NCI-H524 treated with DMSO at 0.1 percent for 48 hours (cell line): ENCODE measurements at regions not wholly inside any gene's neighbourhood (a gene's known extent, or its start where the extent isn't known, plus 50 kb on each side); places are given as distances from the start of the nearest gene placed in this dataset.

Experiments
- DNase-seq: peaks from one replicate; lab custom pipeline; 2025; lab: John Stamatoyannopoulos, UW

GRCh38 chr11:122276221-122276620 is 160.2 kb upstream of the BLID start:
- no peak for DNase-seq

GRCh38 chr11:122275508-122275907 is 159.5 kb upstream of the BLID start:
- DNase-seq = no peak

DNA sequence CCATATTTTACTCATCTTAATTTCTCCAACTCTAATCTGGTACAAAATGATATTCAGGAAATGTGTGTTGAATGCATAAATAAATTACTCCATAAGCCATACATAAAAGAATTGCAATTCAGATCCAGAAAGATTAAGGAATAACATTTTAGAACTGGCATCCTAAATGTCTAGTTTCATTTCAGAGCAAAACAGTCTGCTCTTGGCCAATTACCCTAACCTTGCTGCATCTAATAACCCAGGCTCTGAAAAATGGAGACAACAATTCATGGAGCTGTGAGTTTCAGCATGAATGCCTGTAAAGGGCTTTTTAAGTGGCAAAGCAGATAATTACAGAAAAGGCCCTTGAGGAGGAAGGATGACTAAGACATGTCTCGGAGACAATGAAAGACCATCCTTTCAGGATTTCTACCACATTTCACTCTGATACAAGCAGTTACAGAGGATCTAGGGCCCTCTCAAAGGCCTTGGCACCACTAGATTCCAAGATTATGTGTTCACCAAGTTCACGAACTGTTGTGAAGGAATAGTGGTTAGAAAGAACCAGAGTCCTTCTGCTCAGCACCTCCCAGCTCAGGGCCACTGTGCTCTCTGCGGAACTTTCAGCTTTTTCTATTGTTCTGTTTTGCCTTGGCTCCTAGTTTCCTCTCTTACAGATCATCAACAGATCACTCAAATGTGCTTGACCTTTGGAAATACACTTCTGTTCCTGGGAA is 157.6 kb upstream of the BLID start:
- DNase-seq = no peak

DNA sequence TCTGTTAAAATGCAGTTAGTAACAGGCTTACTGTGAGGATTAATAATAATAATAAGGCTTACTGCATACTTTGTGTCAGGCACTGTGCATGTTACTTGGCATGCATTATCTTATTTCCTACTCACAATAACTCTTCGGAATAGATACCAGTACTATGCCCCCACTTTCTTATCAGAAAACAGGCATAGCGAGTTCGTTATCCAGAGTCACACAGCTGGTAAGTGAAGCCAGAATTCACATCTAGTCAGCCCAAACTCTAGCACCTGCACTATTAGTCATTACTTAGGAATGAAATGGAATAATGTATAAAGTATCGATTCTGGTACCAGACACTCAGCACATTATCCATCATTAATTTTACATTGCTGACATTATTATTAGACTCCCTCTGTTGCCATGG is 155.7 kb upstream of the BLID start:
- DNase-seq = no peak

DNA sequence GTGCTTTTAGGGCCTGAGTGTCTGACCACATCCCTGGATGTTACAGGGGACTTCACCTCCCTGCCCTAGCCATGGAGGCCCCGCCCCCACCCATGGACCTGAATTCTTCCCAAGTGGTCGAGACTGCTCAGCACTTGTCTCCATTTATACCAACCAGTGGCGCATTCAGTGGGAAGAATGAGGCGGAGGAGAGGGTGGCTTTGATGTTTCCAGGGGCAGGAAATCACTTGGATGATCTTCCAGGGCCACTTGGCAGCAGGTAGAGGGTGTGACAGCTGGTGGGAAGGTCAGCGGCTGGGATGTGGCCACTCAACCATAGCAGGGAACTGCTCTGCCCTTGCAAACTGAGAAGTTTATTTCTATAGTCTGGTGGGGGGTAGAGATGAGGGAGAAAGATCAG is 155.1 kb upstream of the BLID start:
- DNase-seq = peak; percentile 48

GRCh38 chr11:122270535-122270934 is 154.5 kb upstream of the BLID start:
- no peak for DNase-seq

DNA sequence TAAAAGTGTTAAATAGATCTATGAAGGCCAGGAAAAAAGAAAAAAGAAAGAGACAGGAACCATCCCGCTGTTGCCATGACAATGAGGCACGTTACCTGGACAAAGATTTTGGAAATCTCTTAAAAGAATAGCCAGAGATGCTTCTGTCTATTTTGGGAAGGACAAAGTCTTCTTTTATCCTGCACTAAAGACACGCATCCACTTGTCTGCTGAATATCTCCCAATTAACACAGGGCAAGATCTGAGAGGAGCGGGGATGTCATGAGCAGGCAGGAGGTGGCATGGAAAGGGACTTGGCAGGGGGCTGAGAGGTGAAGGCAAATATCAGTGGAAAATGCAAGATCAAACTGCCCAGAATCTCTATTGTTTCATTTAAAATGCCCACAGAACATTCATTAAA is 153.8 kb upstream of the BLID start:
- no peak for DNase-seq

- no peak for DNase-seq
These were observed 152.7 kb upstream of the BLID start for GRCh38 chr11:122268601-122269130.

DNA sequence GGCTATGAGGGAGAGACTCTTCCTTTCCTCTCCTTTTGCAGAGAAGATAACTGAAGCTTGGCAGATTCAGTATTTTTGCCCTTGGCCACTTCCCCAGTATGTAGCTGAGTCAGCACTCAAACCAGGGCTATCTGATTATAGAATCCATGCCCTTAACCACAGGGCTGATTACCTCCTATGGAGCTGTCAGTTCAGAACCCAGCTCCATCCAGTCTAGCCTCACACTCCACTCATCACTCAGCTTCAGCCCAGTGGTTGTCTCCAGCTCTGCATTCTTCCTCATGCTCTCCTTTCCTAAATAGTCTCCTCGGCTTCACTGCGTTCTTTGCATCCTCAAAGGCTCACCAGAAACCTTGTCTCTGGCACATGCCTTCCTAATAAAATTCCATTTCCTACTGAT is 151.6 kb upstream of the BLID start:
- no peak for DNase-seq

GRCh38 chr11:122265981-122266380 is 150.0 kb upstream of the BLID start:
- no peak for DNase-seq

- DNase-seq = peak; percentile 49
These were observed 148.1 kb upstream of the BLID start for GRCh38 chr11:122264121-122264520.

- DNase-seq = no peak
These were observed 145.5 kb upstream of the BLID start for GRCh38 chr11:122261546-122261945.

GRCh38 chr11:122259195-122259821 is 143.3 kb upstream of the BLID start:
- no peak for DNase-seq

GRCh38 chr11:122258446-122259194 is 142.6 kb upstream of the BLID start:
- no peak for DNase-seq

GRCh38 chr11:122253589-122254231 is 137.7 kb upstream of the BLID start:
- DNase-seq = no peak

DNA sequence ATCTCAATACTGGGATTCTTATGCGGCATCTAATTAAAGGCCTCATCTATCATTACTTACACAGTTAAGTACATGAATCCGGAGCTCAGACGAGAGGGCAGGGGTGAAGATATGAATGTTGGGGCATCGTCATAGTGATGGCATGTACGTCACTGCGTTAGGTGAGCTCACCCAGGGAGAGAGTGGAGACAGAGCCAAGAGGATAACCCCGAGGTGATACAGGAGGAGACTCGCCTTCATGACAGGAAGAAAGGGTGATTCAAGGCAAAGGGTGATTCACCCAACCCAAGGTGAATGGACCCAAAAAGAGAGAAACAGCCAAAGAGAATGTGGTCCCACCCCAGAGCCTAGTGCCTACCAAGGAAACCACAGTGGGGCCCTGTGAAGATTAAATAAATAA is 132.9 kb upstream of the BLID start:
- no peak for DNase-seq

GRCh38 chr11:122248131-122248530 is 132.1 kb upstream of the BLID start:
- no peak for DNase-seq

GRCh38 chr11:122246874-122247273 is 130.9 kb upstream of the BLID start:
- DNase-seq = no peak

DNA sequence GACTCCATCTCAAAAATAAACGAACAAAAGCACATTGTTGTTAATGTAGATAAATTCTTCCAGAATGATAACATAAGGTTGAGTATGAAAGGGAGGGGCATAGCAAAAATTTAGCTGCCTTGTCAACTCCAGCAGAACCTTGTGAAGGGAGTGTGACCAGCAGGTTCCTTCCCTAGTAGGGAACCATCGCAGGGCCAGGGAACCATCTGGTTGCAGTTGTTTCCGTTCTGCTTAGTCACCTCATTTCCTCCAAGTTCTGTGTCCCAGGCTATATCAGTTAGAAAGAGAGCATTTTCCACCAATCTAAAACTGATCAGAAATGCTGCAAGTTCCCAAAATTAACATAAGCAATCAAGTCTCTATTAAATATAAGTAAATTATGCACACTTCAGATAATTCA is 126.7 kb upstream of the BLID start:
- no peak for DNase-seq

GRCh38 chr11:122241566-122241965 is 125.6 kb upstream of the BLID start:
- DNase-seq = no peak

GRCh38 chr11:122240638-122241037 is 124.6 kb upstream of the BLID start:
- no peak for DNase-seq

DNA sequence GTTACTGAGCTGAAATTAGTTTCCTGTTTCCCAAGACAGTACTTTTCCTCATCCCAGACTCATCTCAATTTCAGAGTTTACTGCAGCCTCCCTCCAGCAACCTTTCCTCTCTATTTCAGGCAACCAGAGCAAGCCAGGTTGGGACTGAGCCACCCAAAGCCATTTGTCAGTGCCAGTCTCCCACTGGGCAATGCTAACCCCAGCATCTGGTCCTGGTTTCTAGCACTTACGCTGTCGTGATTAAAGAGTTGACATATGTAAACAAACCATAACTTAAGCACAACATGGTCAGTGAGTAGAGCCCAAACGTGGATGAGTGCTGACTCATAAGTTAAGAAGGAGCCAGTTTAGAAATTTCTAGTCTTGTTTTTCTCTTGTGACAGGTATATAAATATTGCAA is 119.6 kb upstream of the BLID start:
- DNase-seq = no peak

DNA sequence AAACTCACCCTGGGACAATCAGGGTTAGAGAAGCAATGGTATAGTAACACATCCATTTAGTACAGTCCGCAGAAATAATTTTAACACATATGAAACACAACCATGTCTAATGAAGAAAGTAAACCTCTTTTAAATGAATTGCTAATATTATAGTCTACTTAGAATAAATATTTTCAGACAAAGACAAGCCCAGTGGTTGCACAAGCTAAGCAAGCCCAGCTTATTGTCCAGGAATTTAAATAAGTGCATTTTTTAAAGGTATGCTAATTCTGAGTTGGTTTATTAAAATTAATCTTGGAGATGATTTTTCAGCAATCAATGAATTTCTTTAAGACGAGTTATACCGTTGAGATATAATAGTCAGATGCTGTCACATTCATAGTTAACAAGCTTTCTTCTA is 118.8 kb upstream of the BLID start:
- DNase-seq = no peak
